ENCODE measurements at regions not wholly inside any gene's neighbourhood (a gene's known extent, or its start where the extent isn't known, plus 50 kb on each side); places are given as distances from the start of the nearest gene placed in this dataset.

- TF ChIP-seq CTCF (IDR thresholded peaks at IDR 0.05; ENCODE audit: low read depth, low read length): no peak
- H3K4me3 ChIP-seq (replicated peaks in 1 of 2; ENCODE audit: low read depth in 2 of 2, low read length in 2 of 2): no peak overlapping the region
- no peak for DNase-seq (ENCODE audit: low read depth in 2 of 2)
These were observed 239.0 kb upstream of the CCDC179 start for GRCh38 chr11:23099256-23099655.

- H3K4me3 ChIP-seq (replicated peaks in 1 of 2; ENCODE audit: low read depth in 2 of 2, low read length in 2 of 2): no peak overlapping the region
- no peak for DNase-seq (ENCODE audit: low read depth in 2 of 2)
- TF ChIP-seq CTCF (IDR thresholded peaks at IDR 0.05; ENCODE audit: low read depth, low read length): no peak
These were observed 240.5 kb upstream of the CCDC179 start for GRCh38 chr11:23100726-23101125.

- no peak for DNase-seq (ENCODE audit: low read depth in 2 of 2)
- TF ChIP-seq CTCF (IDR thresholded peaks at IDR 0.05; ENCODE audit: low read depth, low read length): no peak
These were observed 243.1 kb upstream of the CCDC179 start for GRCh38 chr11:23103416-23103815.

GRCh38 chr11:23111527-23111926, 251.3 kb upstream of the CCDC179 start:
- no peak overlapping the region for H3K4me3 ChIP-seq (replicated peaks in 1 of 2; ENCODE audit: low read depth in 2 of 2, low read length in 2 of 2)
- no peak for DNase-seq (ENCODE audit: low read depth in 2 of 2)
- no peak for TF ChIP-seq CTCF (IDR thresholded peaks at IDR 0.05; ENCODE audit: low read depth, low read length)

More at GRCh38 chr11:23103416-23103815, 243.1 kb upstream of the CCDC179 start:
- no peak overlapping the region for H3K4me3 ChIP-seq (replicated peaks in 1 of 2; ENCODE audit: low read depth in 2 of 2, low read length in 2 of 2)

- no peak for DNase-seq (ENCODE audit: low read depth in 2 of 2)
- no peak for TF ChIP-seq CTCF (IDR thresholded peaks at IDR 0.05; ENCODE audit: low read depth, low read length)
- H3K4me3 ChIP-seq (replicated peaks in 1 of 2; ENCODE audit: low read depth in 2 of 2, low read length in 2 of 2): no peak overlapping the region
These were observed 252.1 kb upstream of the CCDC179 start for GRCh38 chr11:23112390-23112789.

- peak; percentile 55 for TF ChIP-seq CTCF (IDR thresholded peaks at IDR 0.05; ENCODE audit: low read depth, low read length)
- no peak overlapping the region for H3K4me3 ChIP-seq (replicated peaks in 1 of 2; ENCODE audit: low read depth in 2 of 2, low read length in 2 of 2)
- peak; percentile 60 to 66 for DNase-seq (ENCODE audit: low read depth in 2 of 2)
These were observed 253.0 kb upstream of the CCDC179 start for GRCh38 chr11:23112987-23113886.

Measured in cardiac fibroblast (primary cell).